H1 (cell line): ENCODE measurements at regions not wholly inside any gene's neighbourhood (a gene's known extent, or its start where the extent isn't known, plus 50 kb on each side); places are given as distances from the start of the nearest gene placed in this dataset.
"Not testable (repeated sequence)": the region's sequence is repeated elsewhere in the genome, so short reads cannot be mapped to it uniquely, and the experiment has no call there.

Source experiments
- POLR2A ChIP-seq, 2 experiments: IDR thresholded peaks; 1 replicate in 1 of 2; 2 replicates in 1 of 2; pipeline ENCODE4 v1.6.1; 2011; ENCODE audit warnings: low read depth in 2 of 2, low read length in 2 of 2, mild to moderate bottlenecking in 2 of 2; ENCODE audit errors: control extremely low read depth in 1 of 2
- SP2 ChIP-seq: IDR thresholded peaks from 2 replicates; pipeline ENCODE4 v1.6.1; 2012; ENCODE audit warnings: mild to moderate bottlenecking, low read length, inconsistent platforms

- not testable (repeated sequence) for TF ChIP-seq SP2; POLR2A (IDR thresholded peaks at IDR 0.05; ENCODE audit: control extremely low read depth in 1 of 2, low read depth in 2 of 2, low read length in 2 of 2)
Observed at GRCh38 chr1:74992448-74992847, 141.7 kb upstream of the LHX8 start.
